K562 (cell line): ENCODE measurements at regions not wholly inside any gene's neighbourhood (a gene's known extent, or its start where the extent isn't known, plus 50 kb on each side); places are given as distances from the start of the nearest gene placed in this dataset.

ENCODE experiments used
- ATAC-seq: fragments of 200-7000 bp; cut with Tn5 transposase; 3 replicates; pipeline ENCODE4 v1.9.1; 2020; ENCODE audit warnings: moderate library complexity
- BruUV-seq: library from RNA; stranded (reverse); fragments of 400-500 nt; replicated peaks from 2 replicates; lab custom pipeline; 2021; lab: Mats Ljungman, UMichigan
- CTCF ChIA-PET: fragments of 300-600 bp; formaldehyde crosslinking; extraction: SDS; loops from one replicate; lab custom pipeline; 2021; ENCODE audit warnings: low intra/inter-chr PET ratio; lab: Yijun Ruan, JAX
- POLR2A ChIA-PET: fragments of 300-600, 350-650 bp; sonication (Branson Sonifier 250); formaldehyde crosslinking; extraction: SDS; loops from one replicate; lab custom pipeline; 2021; ENCODE audit warnings: antibody characterized with exemption, inconsistent platforms; lab: Yijun Ruan, JAX
- DNase-seq, 4 experiments: peaks; one replicate each; pipeline versions ENCODE4 v3.0.0 to v3.0.0-alpha.2; 2011 to 2018; ENCODE audit warnings: low spot score in 3 of 4, mixed read lengths in 3 of 4; ENCODE audit errors: extremely low read depth in 1 of 4
- FAIRE-seq: peaks from 2 replicates; lab custom pipeline; 2011; peaks lifted over from hg19 to GRCh38; lab: Jason Lieb, UNC
- H2AFZ ChIP-seq: 2 replicates; pipeline ENCODE4 v1.6.0; 2011; ENCODE audit warnings: low read depth, low read length, control low read depth, inconsistent platforms
- H3K27ac ChIP-seq: fragments of 200-600 bp; 3 replicates; pipeline ENCODE4 v1.8.0; 2011; ENCODE audit warnings: low read depth, mild to moderate bottlenecking, control low read depth, inconsistent platforms, low read length, moderate library complexity, mixed read lengths; ENCODE audit errors: extremely low read depth
- H3K27me3 ChIP-seq, 2 experiments: fragments of 300-600 bp in 1 of 2; 2 replicates in 1 of 2; 3 replicates in 1 of 2; pipeline versions ENCODE4 v1.6.0 to v1.8.0; 2011; ENCODE audit warnings: inconsistent platforms in 2 of 2, low read length in 2 of 2, mild to moderate bottlenecking in 1 of 2, mixed read lengths in 1 of 2, moderate library complexity in 1 of 2; ENCODE audit not compliant: control insufficient read depth in 2 of 2, insufficient read depth in 2 of 2
- H3K36me3 ChIP-seq: fragments of 300-600 bp; 3 replicates; pipeline ENCODE4 v1.8.0; 2011; ENCODE audit warnings: mild to moderate bottlenecking, low read length, inconsistent platforms; ENCODE audit not compliant: control insufficient read depth, insufficient read depth
- H3K4me1 ChIP-seq, 2 experiments: fragments of 200-600 bp in 1 of 2; replicated peaks in 1 of 2; 2 replicates in 1 of 2; 3 replicates in 1 of 2; pipeline versions ENCODE4 v1.5.1 to v1.8.0; 2011; ENCODE audit warnings: inconsistent platforms in 2 of 2, low read length in 2 of 2, mild to moderate bottlenecking in 1 of 2, mixed read lengths in 1 of 2, moderate library complexity in 1 of 2; ENCODE audit not compliant: control insufficient read depth in 2 of 2, insufficient read depth in 2 of 2
- H3K4me2 ChIP-seq: 2 replicates; pipeline ENCODE4 v1.6.1; 2011; ENCODE audit warnings: low read length, control low read depth, inconsistent platforms, mixed read lengths; ENCODE audit not compliant: insufficient read depth
- H3K4me3 ChIP-seq: fragments of 200-600 bp; sonication (generic), shearing (Covaris generic); 2 replicates; pipeline ENCODE4 v1.5.1; 2016; ENCODE audit warnings: control low read depth, inconsistent platforms
- H3K79me2 ChIP-seq: fragments of 200-600 bp; 3 replicates; pipeline ENCODE4 v1.8.0; 2011; ENCODE audit warnings: low read length, inconsistent platforms; ENCODE audit not compliant: control insufficient read depth, insufficient read depth
- H3K9ac ChIP-seq, 2 experiments: 2 replicates each; pipeline versions ENCODE4 v1.6.0 to v1.6.1; 2011; ENCODE audit warnings: low read depth in 2 of 2, low read length in 2 of 2, control low read depth in 1 of 2, inconsistent platforms in 1 of 2, mild to moderate bottlenecking in 1 of 2, mixed read lengths in 1 of 2; ENCODE audit not compliant: insufficient read depth in 1 of 2
- H3K9me1 ChIP-seq: one replicate; pipeline ENCODE4 v1.6.0; 2011; ENCODE audit warnings: inconsistent platforms, mild to moderate bottlenecking, low read length, moderate library complexity; ENCODE audit not compliant: control insufficient read depth, insufficient read depth
- H3K9me3 ChIP-seq: replicated peaks from 2 replicates; pipeline ENCODE4 v1.5.1; 2011; ENCODE audit warnings: low read depth, low read length, inconsistent platforms; ENCODE audit not compliant: control insufficient read depth, insufficient read depth
- H4K20me1 ChIP-seq: replicated peaks from 2 replicates; pipeline ENCODE4 v1.6.1; 2011; ENCODE audit warnings: low read length, inconsistent platforms, mixed read lengths; ENCODE audit not compliant: control insufficient read depth, insufficient read depth
- GTF2A2 ChIP-seq: IDR thresholded peaks from 2 replicates; pipeline ENCODE4 v1.6.1; 2016; ENCODE audit warnings: mild to moderate bottlenecking, missing genetic modification characterization, missing compliant biosample characterization
- MECOM ChIP-seq: fragments of 250-450 bp; sonication (Bioruptor Pico); IDR thresholded peaks from 2 replicates; pipeline ENCODE4 v1.8.0; 2022; ENCODE audit warnings: inconsistent platforms
- MEF2D ChIP-seq: conservative IDR thresholded peaks from 2 replicates; pipeline ENCODE4 v1.6.1; 2016; ENCODE audit warnings: low read depth, missing genetic modification characterization, missing compliant biosample characterization
- PHB ChIP-seq: fragments of 250-450 bp; sonication (Bioruptor Pico); IDR thresholded peaks from 2 replicates; pipeline ENCODE4 v1.5.0; 2021
- RBM14 ChIP-seq: fragments of 200-400 bp; formaldehyde crosslinking; IDR thresholded peaks from 2 replicates; pipeline ENCODE4 v1.6.1; 2018; ENCODE audit warnings: low read depth, mild to moderate bottlenecking, low read length, moderate library complexity, borderline replicate concordance; ENCODE audit not compliant: insufficient read depth
- ZBTB49 ChIP-seq: sonication (generic); formaldehyde crosslinking; IDR thresholded peaks from 2 replicates; pipeline ENCODE4 v1.8.0; 2022; ENCODE audit warnings: missing genetic modification reagents, mild to moderate bottlenecking, borderline replicate concordance
- ZNF407 ChIP-seq: fragments of 450-650 bp; IDR thresholded peaks from 2 replicates; pipeline ENCODE4 v1.6.1; 2016; ENCODE audit warnings: low read depth
- ZNF644 ChIP-seq: fragments of 200-800 bp; sonication (Bioruptor generic); IDR thresholded peaks from 2 replicates; pipeline ENCODE4 v1.6.1; 2016; ENCODE audit warnings: low read depth, missing genetic modification characterization, missing compliant biosample characterization
- WGBS: fragments of 100-300 bp; shearing (Covaris generic); methylation state at CpG from one replicate; pipeline ENCODE4 v1.1.6; 2016; ENCODE audit warnings: low coverage, mixed read lengths; ENCODE audit not compliant: insufficient coverage; ENCODE audit errors: missing lambda C conversion rate; 5-methylcytosine and 5-hydroxymethylcytosine counted together
- in situ Hi-C: fragments of 300-500 bp; cut with MboI; formaldehyde crosslinking; loops from 4 replicates; pipeline ENCODE4 v1.15.0; 2018; ENCODE audit warnings: inconsistent platforms, mixed read lengths
- intact Hi-C: fragments of 100-400 bp; cut with micrococcal nuclease; formaldehyde crosslinking; loops from 2 replicates; pipeline ENCODE4 v1.14.2; 2022

- in situ Hi-C loops (no loop called here), intact Hi-C loops (no loop called here)
- TF ChIP-seq PHB (CRISPR knock-in tag), result no peak
- no peak for TF ChIP-seq GTF2A2
- TF ChIP-seq MECOM (CRISPR knock-in tag), result no peak
- TF ChIP-seq ZNF407, result no peak
- no peak for TF ChIP-seq ZBTB49 (CRISPR knock-in tag)
- TF ChIP-seq ZNF644, result no peak
- no peak for TF ChIP-seq MEF2D (tag)
- TF ChIP-seq RBM14, result no peak
- DNase-seq (no peak), FAIRE-seq (no peak), ATAC-seq (no peak)
- Histone ChIP-seq H3K36me3 (no peaks in the 10 kb centered on the region), H3K9me3 (no peaks in the 10 kb centered on the region), H3K9ac (peak overlapping the region in 1 of 2 experiments; percentile 12; a peak in 1 of 4 replicates), H3K4me3 (no peak overlapping the region), H3K27ac (no peak overlapping the region), H3K79me2 (no peaks in the 10 kb centered on the region), H3K4me2 (no peak overlapping the region), H4K20me1 (no peaks in the 10 kb centered on the region), H3K4me1 (peaks cover 0 to 9% of the 10 kb centered on the region in 2 experiments; a peak in 2 of 5 replicates), H3K27me3 (peaks cover 5 to 21% of the 10 kb centered on the region in 2 experiments; a peak in 3 of 5 replicates), H2AFZ (no peak overlapping the region), H3K9me1 (no peaks in the 10 kb centered on the region)
- CTCF ChIA-PET, result no interaction called here
- WGBS, result 0% methylated on average over 5 of the region's 5 CpGs
- no TSS peak for BruUV-seq
- POLR2A ChIA-PET, result interaction anchor here (0.6 to 1.5 kb wide), 3 partner anchors 13 to 854 kb away, joined by 3 read pairs; no protein-coding TSS in a partner anchor
These were observed 65.9 kb upstream of the NKD1 start for GRCh38 chr16:50482271-50482670.
